ENCODE measurements at regions not wholly inside any gene's neighbourhood (a gene's known extent, or its start where the extent isn't known, plus 50 kb on each side); places are given as distances from the start of the nearest gene placed in this dataset.
"Not testable (repeated sequence)": the region's sequence is repeated elsewhere in the genome, so short reads cannot be mapped to it uniquely, and the experiment has no call there.

GRCh38 chr14:38704220-38704619 is 398.8 kb downstream of the SEC23A start:
- CTCF ChIA-PET, result no interaction called here

GRCh38 chr14:38696925-38697324 is 406.1 kb downstream of the SEC23A start:
- ChIA-PET POLR2A (ENCODE audit: low non-redundant PET) (no interaction called here), CTCF (no interaction called here)
- H3K27ac ChIP-seq, result no peak overlapping the region
- no peak for TF ChIP-seq CTCF (conservative IDR thresholded peaks at IDR 0.05; ENCODE audit: low read depth)
- no peak for DNase-seq (ENCODE audit: low spot score)

More at GRCh38 chr14:38704220-38704619, 398.8 kb downstream of the SEC23A start:
- DNase-seq (ENCODE audit: low spot score), result no peak
- POLR2A ChIA-PET (ENCODE audit: low non-redundant PET), result no interaction called here
- no peak overlapping the region for H3K27ac ChIP-seq
- TF ChIP-seq CTCF (conservative IDR thresholded peaks at IDR 0.05; ENCODE audit: low read depth), result no peak

- no peak overlapping the region for H3K27ac ChIP-seq
- TF ChIP-seq CTCF (conservative IDR thresholded peaks at IDR 0.05; ENCODE audit: low read depth), result no peak
- ChIA-PET POLR2A (ENCODE audit: low non-redundant PET) (no interaction called here), CTCF (interaction anchor here (0.6 kb wide), 1 partner anchor 72 kb away, joined by 4 read pairs; no protein-coding TSS in a partner anchor)
- DNase-seq (ENCODE audit: low spot score), result no peak
Measured at GRCh38 chr14:38693423-38693822, 409.6 kb downstream of the SEC23A start.

- no peak overlapping the region for H3K27ac ChIP-seq
- no peak for DNase-seq (ENCODE audit: low spot score)
- ChIA-PET POLR2A (ENCODE audit: low non-redundant PET) (no interaction called here), CTCF (no interaction called here)
- TF ChIP-seq CTCF (conservative IDR thresholded peaks at IDR 0.05; ENCODE audit: low read depth), result no peak
Measured at GRCh38 chr14:38669027-38669426, 413.1 kb upstream of the CLEC14A start.

- CTCF ChIA-PET, result no interaction called here
- no peak for DNase-seq (ENCODE audit: low spot score)
- no peak for TF ChIP-seq CTCF (conservative IDR thresholded peaks at IDR 0.05; ENCODE audit: low read depth)
- POLR2A ChIA-PET (ENCODE audit: low non-redundant PET), result no interaction called here
- no peak overlapping the region for H3K27ac ChIP-seq
Measured at GRCh38 chr14:38663382-38663781, 407.5 kb upstream of the CLEC14A start.

- TF ChIP-seq CTCF (conservative IDR thresholded peaks at IDR 0.05; ENCODE audit: low read depth), result no peak
- POLR2A ChIA-PET (ENCODE audit: low non-redundant PET), result no interaction called here
- no peak for DNase-seq (ENCODE audit: low spot score)
- H3K27ac ChIP-seq, result no peak overlapping the region
- CTCF ChIA-PET, result no interaction called here
Measured at GRCh38 chr14:38662781-38663180, 406.9 kb upstream of the CLEC14A start.

GRCh38 chr14:38646391-38646790 is 390.5 kb upstream of the CLEC14A start:
- H3K27ac ChIP-seq, result no peak overlapping the region
- ChIA-PET POLR2A (ENCODE audit: low non-redundant PET) (no interaction called here), CTCF (no interaction called here)
- no peak for TF ChIP-seq CTCF (conservative IDR thresholded peaks at IDR 0.05; ENCODE audit: low read depth)
- no peak for DNase-seq (ENCODE audit: low spot score)

GRCh38 chr14:38634913-38635312 is 379.0 kb upstream of the CLEC14A start:
- POLR2A ChIA-PET (ENCODE audit: low non-redundant PET); CTCF ChIA-PET; H3K27ac ChIP-seq; DNase-seq (ENCODE audit: low spot score): not testable (repeated sequence)
